GM18499 (cell line): ENCODE measurements at regions not wholly inside any gene's neighbourhood (a gene's known extent, or its start where the extent isn't known, plus 50 kb on each side); places are given as distances from the start of the nearest gene placed in this dataset.
"Not testable (repeated sequence)": the region's sequence is repeated elsewhere in the genome, so short reads cannot be mapped to it uniquely, and the experiment has no call there.

Experiments used
- ATAC-seq: cut with Tn5 transposase; IDR thresholded peaks from one replicate; pipeline ENCODE4 v1.9.1; 2021; ENCODE audit warnings: moderate number of reproducible peaks; ENCODE audit not compliant: insufficient read depth, unreplicated experiment

DNA sequence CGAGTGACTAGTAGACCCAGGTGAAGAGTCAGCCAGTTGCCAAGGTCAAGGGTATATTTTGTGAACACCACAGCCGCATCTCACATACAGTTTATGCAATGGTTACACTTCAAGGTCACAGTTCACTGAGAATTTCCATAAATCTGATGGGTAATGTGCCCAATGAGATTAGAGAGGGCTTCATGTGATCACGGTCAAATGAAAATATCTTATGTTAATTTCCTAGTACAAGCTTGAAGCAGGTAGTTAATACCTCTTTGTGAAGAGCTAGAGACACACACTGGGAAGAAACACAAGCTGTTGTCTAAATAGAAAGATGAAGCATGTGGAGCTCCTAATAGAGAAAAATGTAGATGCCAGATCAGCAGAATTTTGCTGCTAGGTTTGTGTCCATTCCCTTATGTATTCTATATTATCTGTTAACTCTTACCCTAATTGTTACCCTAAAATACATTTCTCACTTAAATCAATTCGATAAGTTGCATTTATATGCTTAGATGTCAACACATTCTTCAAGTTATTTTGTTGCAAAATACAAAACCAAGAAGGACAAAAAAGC lies 136.0 kb downstream of the NR2F2 start:
- no peak for ATAC-seq

DNA sequence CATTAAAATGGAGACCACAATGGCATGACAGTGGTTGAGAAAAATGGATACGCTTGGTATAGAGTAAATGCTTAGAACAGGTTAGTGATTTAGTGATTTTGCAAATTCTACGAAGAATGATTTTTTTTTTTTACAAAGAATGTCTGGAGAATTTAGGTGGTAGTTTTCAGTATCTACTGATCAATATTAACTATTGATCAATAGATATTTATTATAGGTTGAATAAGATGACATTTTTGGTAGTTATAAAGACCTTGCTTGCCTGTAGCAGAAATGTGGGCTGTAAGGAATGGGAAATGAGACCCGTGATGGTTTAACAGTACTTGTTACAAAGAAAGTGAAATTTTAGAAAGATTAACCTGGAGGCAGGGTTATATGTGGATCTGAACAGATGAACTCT lies 137.5 kb downstream of the NR2F2 start:
- no peak for ATAC-seq

DNA sequence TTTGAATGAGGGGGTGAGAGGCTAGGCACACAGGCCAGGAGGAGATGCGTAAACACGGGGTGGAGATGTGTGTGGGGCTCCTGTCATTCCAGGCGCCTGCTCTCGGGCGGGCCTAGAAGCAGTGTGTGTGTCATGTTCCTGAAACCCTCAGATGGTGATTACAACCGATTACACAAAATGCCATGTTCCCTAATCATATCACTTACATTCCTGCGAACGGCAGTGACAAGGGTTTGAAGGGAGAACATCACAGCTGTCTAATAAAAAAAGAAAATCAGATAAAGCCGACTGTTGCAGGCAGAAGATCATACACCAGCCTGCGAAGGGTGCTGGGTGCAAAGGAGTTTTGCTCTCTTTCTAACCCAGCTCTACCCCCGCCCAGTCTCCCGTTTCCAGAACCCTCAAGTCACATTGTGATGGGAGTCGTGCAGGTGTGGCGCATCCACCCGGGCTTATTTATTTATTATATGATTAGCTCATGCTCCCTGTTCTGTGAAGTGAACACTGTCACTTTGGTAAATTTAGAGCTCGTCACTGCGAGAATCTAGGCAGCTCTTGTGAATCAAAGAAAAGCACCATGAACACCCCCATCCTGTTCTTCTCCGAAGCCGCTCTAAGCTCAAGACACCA lies 140.3 kb downstream of the NR2F2 start:
- no peak for ATAC-seq

DNA sequence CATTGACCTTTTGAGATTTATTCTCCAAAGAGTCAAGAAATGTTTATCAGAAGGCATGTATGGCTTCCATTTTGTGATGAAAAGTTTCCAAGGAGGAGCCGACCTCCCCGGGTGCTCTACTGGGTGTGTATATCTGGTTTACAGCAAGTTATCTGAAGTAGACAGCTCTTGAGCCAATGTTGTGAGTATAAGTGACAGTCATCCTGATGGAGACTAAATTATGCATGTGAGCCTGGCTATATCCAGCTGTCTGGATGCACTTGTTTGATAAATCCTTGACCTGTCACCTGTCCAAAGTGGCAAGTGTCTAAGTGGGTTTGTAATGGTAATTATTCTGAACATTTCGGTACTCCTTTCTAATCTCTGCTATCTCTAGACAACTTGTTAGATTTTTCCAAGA lies 142.2 kb downstream of the NR2F2 start:
- no peak for ATAC-seq

DNA sequence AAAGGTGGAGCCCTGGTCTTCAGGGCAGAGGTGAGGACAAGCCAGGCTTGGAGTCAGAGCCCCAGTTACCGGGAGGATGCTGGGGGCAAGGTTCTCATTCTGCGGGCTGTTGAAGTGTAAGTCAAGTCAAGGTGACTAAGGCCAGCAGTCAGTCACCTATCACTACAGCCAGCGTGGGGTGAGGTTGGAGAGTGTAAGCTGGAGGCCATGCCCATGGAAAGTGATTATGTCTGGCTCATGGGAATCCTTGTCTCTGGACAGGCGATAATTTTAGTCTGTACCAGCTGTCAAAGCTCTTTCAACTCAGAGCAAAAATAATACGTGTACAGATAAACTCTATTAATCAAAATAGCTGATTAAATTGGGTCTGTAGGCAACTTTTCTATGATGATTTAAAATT lies 143.1 kb downstream of the NR2F2 start:
- ATAC-seq = no peak

DNA sequence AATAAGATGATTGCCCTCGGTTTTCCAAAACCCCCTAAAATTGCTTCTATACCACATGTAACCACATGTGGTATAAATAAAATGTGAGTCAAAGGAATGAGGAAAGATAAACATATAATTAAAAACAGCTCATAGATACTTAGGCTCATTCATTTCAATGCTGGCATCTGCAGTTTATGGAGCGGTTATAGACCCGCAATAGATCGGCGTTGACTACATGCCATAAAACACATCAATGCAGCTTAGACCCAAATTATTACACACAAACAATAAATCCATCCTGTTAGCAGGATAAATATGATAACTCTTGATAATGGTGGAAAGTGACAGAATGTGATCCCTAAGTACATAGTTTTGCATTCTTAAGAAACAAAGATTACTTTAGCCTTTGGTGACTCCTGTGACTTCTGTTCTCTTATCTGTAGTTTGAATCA lies 143.7 kb downstream of the NR2F2 start:
- ATAC-seq = no peak

DNA sequence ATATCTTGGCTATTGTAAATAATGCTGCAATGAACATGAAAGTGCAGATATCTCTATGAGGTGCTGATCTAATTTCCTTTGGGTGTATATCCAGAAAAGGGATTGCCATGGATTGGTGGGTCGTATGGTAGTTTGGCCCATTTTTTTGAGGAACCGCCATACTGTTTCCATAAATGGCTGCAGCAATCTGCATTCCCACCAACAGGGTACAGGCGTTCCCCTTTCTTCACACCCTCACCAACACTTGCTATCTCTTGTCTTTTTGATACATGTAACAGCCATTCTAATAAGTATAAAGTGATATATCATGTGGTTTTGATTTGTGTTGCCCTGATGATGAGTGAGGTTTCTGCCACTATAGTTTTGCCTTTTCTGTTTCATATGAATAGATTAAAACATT lies 146.7 kb downstream of the NR2F2 start:
- no peak for ATAC-seq

DNA sequence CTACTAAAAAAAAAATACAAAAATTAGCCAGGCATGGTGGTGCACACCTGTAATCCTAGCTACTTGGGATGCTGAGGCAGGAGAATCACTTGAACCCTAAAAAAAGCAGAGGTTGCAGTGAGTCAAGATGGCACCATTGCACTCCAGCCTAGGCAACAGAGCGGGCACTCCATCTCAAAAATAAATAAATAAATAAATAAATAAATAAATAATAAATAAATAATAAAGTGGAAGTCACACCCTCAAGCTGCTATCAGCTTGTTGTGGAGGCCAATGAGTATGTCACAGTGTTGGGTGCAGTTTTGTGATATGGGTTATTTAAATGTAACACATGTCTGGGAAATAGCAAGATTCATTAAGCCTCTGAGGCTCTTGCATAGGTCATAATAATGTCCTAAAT lies 153.9 kb downstream of the NR2F2 start:
- ATAC-seq = not testable (repeated sequence)

DNA sequence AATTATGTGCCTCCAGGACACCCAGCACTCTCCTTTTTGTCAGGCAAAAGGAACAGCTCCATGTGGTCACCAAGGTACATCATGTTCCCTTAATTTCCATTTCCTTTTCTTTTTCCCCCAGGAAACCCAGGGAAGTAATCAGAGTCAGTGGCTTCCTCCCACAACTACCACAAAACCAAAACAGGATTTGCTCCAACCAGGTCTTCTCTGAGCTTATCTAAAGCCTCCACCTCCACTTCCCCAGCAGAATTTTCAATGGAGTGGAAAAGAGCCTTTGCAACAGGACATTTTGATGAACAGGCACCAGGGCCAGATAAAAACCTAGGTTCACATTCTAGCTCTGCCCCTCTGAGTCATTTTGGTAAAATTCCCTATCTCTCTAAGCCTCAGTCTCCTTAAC lies 154.3 kb downstream of the NR2F2 start:
- ATAC-seq = no peak

DNA sequence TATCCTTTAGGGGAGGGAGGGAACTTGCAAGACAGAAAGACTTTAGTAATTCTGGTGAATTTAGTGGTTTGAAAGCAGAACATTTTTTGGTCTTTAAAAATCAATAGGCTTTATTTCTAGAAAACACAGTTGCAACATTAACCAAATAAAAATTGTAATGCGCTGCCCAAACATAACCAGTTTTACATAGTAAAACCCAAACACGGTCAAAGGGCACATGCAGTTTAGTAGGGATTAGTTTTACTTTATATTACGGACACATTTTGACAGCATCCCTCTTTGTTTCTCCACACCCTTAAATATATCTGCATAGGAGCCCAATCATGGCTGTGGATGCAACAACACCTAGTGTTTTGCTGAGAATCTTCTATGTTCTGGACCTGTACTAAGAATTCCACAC lies 156.7 kb downstream of the NR2F2 start:
- no peak for ATAC-seq

DNA sequence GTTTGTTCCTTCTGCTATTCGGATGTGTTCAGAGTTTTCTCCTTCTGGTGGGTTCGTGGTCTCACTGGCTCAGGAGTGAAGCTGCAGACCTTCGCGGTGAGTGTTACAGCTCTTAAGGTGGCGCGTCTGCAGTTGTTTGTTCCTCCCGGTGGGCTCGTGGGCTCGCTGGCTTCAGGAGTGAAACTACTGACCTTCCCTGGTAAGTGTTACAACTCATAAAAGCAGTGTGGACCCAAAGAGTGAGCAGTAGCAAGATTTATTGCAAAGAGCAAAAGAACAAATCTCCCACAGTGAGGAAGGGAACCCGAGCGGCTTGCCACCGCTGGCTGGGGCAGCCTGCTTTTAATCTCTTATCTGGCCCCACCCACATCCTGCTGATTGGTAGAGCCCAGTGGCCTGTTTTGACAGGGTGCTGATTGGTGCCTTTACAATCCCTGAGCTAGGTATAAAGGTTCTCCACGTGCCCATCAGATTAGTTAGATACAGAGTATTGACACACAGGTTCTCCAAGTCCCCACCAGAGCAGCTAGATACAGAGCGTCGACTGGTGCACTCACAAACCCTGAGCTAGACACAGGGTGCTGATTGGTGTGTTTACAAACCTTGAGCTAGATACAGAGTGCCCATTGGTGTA lies 160.7 kb downstream of the NR2F2 start:
- ATAC-seq = not testable (repeated sequence)

DNA sequence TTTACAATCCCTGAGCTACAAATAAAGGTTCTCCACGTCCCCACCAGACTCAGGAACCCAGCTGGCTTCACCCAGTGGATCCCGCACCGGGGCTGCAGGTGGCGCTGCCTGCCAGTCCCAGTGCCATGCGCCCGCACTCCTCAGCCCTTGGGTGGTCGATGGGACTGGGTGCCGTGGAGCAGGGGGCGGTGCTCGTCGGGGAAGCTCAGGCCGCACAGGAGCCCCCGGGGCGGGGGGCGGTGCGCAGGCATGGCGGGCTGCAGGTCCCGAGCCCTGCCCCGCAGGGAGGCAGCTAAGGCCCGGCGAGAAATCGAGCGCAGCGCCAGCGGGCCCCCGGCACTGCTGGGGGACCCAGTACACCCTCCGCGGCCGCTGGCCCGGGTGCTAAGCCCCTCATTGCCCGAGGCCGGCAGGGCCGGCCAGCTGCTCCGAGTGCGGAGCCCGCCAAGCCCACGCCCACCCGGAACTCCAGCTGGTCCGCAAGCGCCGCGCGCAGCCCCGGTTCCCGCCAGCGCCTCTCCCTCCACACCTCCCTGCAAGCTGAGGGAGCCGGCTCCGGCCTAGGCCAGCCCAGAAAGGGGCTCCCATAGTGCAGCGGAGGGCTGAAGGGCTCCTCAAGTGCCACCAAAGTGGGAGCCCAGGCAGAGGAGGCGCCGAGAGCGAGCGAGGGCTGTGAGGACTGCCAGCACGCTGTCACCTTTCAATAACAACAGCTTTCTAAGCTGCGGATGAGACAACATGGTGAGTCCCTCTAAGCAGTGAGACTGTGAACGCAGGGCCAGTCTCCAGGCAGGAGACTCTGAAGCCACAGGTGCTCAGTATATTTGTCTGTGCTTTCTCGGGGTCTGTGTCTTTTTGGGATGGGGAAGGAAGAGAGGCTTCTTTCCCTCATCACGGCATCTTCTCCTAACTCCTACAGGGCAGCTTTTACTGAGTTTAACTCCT lies 161.5 kb downstream of the NR2F2 start:
- not testable (repeated sequence) for ATAC-seq

DNA sequence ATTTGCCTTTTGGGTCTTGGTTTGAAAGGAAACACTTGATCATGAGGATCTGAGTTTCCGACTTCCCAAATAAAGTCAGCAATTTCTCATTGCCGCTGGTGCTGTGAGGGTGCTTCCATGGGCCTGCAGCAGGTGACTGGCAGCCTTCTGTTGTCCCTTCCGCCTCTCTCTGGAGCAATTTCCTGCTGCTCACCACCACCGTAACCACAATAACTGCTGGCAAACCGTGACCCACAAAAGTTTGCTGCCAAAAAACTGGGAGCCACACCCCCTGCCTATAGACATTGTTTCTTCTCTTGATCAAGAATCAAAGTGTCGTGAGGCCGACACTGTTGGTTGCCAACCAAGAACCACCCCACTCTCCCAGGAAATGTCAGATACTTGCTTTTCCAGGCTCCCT lies 164.0 kb downstream of the NR2F2 start:
- no peak for ATAC-seq

DNA sequence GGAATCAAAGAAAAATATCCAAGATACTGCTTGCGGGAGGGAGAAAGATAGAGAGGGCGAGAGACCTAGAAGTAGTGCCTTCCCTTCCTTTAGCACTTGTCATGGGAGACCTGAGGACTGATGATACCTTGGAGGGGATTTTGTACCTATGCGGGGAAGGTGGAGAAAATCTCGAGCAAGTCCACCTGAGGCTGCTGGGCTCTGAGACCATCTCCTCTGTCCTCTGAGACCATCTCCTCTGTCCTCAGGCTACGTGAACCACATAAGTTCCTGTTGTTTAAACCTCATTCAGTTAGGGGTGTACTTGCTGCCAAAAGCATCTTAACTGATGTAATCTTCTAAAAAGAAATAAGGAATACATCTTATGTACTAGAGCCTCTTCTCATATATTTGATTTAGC lies 164.9 kb downstream of the NR2F2 start:
- ATAC-seq = no peak

DNA sequence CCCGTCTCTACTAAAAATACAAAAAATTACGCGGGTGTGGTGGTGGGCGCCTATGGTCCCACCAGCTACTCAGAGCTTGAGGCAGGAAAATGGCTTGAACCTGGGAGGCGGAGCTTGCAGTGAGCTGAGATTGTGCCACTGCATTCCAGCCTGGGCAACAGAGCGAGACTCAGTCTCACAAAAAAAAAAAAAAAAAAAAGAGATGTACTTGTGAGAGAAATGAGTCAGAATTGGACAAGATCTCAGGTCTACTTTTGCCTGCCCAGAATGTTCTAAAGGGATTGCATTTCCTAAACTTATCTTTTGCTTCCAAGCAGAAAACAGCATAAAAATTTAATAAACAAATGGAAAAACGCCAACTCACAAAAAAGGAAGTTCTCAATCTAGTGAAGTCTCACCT lies 167.5 kb downstream of the NR2F2 start:
- ATAC-seq = no peak

DNA sequence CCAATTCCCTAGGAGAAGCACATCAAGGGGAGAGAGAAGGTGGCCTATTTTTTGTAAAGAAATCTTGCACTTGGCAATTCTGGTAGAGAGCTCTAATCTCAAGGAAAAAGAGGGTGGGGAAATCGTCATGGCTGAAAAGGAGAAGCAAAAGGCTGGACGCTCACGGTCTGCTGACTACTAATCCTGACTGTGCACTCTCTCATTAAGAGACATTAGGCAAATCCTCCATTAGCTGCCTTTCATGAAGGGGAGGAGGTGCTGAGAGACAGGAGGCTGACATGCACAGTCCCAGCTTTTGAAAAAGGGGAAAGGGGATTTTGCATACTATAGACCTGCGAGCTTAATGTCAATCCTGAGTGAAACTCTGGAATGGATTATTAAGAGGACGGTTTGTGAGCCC lies 170.0 kb downstream of the NR2F2 start:
- no peak for ATAC-seq

DNA sequence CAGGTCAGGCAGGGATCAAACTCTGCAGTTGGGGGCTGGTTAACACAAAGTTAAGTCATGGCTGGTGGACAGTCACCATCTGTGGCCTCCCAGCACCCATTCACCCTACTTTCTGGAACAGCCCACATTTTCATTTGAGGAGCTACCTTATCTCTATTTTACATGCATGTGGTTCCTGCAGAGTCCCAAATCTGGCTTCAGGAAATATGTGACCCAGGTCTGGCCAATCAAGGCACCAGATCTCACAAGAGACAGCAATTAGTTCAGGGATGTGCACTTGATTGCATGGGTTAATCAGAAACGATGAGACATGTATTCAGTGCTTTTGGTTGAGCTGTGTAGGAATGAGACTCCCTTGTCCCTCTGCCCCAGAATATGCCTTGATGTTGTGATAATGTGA lies 170.9 kb downstream of the NR2F2 start:
- no peak for ATAC-seq

DNA sequence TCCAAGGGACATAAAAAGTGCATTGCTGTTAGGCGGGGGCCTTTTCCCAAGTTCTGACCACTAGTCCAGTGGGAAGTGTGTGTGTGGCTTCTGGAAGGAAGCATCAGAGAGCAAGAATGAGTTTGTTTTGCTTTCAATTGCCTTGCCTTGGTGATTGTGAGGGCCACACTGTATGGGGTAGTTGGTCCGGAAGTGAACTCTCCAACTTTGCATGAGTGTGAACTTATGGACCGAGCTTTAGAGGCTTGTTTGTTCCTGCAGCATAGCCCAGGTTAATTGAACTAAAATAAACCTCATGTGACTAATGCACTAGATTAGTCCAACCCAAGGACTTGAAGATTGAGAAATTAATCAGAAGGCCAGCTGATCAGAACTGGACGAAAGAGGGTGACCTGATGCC lies 171.7 kb downstream of the NR2F2 start:
- no peak for ATAC-seq

DNA sequence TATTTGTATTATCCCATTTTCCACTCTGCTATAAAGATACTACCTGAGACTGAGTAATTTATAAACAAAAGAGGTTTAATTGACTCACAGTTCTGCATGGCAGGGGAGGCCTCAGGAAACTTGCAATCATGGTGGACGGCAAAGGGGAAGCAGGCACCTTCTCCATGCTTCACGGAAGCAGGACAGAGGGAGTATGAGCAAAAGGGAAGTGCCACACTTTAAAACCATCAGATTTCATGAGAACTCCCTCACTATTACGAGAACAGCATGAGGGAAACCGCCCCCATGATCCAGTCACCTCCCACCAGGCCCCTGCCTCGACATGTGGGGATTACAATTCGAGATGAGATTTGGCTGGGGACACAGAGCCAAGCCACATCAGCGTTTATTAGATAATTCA lies 172.8 kb downstream of the NR2F2 start:
- no peak for ATAC-seq

DNA sequence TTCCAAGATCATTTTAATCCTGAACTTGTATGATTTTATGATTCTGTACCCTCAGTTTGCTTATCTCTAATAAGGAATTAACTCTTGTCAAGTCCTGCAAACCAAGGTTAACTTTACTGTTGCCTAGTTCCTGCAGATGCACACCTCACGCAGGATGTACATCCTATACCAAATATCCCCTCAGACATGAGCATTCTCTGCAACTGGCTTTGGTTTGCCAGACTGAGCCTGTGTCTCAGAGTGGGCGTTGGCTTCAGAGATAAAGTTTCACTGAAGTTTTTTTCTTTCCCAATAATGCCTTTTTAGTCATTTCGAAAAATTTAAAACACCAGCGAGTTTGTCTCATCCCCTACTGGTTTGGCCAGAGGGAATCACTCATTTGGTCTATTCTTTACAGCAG lies 173.9 kb downstream of the NR2F2 start:
- ATAC-seq = no peak

DNA sequence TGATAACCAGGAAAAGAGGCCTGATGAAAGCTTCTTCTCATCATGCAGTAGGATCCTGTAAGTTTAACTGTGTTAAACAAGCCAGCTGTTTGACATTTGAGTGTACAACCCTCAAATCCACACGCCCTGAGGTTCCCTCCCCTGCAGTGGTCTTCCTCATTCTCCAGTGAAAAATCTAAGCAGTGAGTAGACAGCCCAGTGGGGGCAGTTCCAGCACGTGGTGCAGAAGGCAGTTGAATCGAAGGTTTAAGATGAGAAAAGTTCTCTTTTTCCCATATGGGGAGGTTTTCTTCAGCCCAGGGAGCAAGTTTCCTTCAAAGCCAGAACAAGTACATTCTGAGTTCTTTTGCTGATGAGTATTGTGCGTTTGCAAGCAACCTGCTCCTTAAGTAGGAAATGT lies 174.5 kb downstream of the NR2F2 start:
- no peak for ATAC-seq
